ENCODE measurements at regions not wholly inside any gene's neighbourhood (a gene's known extent, or its start where the extent isn't known, plus 50 kb on each side); places are given as distances from the start of the nearest gene placed in this dataset.
"Not testable (repeated sequence)": the region's sequence is repeated elsewhere in the genome, so short reads cannot be mapped to it uniquely, and the experiment has no call there.

DNA sequence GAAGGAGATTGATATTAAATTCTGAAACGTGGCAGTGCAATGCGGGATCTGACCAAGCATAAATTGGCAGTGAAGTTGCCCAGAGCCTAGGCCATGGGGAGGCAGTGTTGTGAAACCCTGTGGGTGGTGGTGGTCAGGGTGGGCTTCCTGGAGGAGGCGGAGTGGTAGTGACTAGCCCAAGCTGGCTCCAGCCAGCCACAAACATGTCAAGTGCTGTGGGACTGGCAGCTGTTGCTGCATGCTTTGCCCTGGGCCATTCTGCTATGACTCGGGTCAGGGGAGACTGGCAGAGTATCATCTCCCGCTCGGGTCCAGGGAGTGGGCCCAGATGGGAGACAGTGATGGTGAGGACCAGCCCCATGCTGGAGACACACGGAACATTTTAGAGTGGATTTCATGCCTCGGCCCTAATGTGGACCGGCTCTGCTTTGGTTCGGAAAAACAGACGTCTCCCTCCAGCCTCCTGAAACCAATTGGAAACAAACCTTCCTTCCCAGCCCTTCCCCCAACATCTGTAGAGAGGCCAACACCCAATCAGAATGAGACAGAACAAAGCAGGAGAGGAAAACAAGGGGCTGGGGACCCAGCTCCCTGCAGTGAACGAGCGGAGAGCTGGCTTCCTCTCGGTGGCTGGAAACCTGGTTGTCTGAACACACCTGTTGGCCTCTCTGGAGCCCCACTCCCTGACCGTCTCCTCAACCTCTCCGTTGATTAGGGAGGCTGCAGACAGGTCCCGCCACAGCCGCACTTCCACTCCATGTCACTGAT, 58.2 kb downstream of the TMEM270 start:
- H3K27ac ChIP-seq (ENCODE audit: low read length): no peak overlapping the region

GRCh38 chr7:73919694-73920375, 58.9 kb downstream of the TMEM270 start:
- Histone ChIP-seq H3K4me3 (ENCODE audit: low read length) (no peak overlapping the region), H3K27me3 (ENCODE audit: control insufficient read depth, insufficient read depth, low read length) (no peaks in the 10 kb centered on the region), H3K9me3 (ENCODE audit: control insufficient read depth, low read depth, low read length) (no peaks in the 10 kb centered on the region), H3K36me3 (ENCODE audit: control insufficient read depth, insufficient read depth, low read length) (no peaks in the 10 kb centered on the region), H3K4me1 (ENCODE audit: control insufficient read depth, insufficient read depth, low read length) (no peaks in the 10 kb centered on the region), H3K27ac (ENCODE audit: low read length) (no peak overlapping the region)
- WGBS (ENCODE audit: insufficient coverage, low lambda C conversion rate): no CpG with 5 or more reads among the region's 9 CpGs
- DNase-seq: no peak

More for the DNA sequence above, 58.2 kb downstream of the TMEM270 start:
- Histone ChIP-seq H3K27me3 (ENCODE audit: control insufficient read depth, insufficient read depth, low read length) (no peaks in the 10 kb centered on the region), H3K4me1 (ENCODE audit: control insufficient read depth, insufficient read depth, low read length) (no peaks in the 10 kb centered on the region), H3K9me3 (ENCODE audit: control insufficient read depth, low read depth, low read length) (no peaks in the 10 kb centered on the region), H3K36me3 (ENCODE audit: control insufficient read depth, insufficient read depth, low read length) (no peaks in the 10 kb centered on the region), H3K4me3 (ENCODE audit: low read length) (no peak overlapping the region)
- no peak for DNase-seq
- no CpG with 5 or more reads among the region's 18 CpGs for WGBS (ENCODE audit: insufficient coverage, low lambda C conversion rate)

- H3K4me3 ChIP-seq (ENCODE audit: low read length): no peak overlapping the region
- H3K27ac ChIP-seq (ENCODE audit: low read length): no peak overlapping the region
- no peaks in the 10 kb centered on the region for H3K9me3 ChIP-seq (ENCODE audit: control insufficient read depth, low read depth, low read length)
- no peaks in the 10 kb centered on the region for H3K4me1 ChIP-seq (ENCODE audit: control insufficient read depth, insufficient read depth, low read length)
- no peak for DNase-seq
- H3K36me3 ChIP-seq (ENCODE audit: control insufficient read depth, insufficient read depth, low read length): no peaks in the 10 kb centered on the region
- no peaks in the 10 kb centered on the region for H3K27me3 ChIP-seq (ENCODE audit: control insufficient read depth, insufficient read depth, low read length)
- WGBS (ENCODE audit: insufficient coverage, low lambda C conversion rate): 93% methylated on average over 3 of the region's 22 CpGs
Measured at GRCh38 chr7:73920406-73921134, 59.6 kb downstream of the TMEM270 start.

DNA sequence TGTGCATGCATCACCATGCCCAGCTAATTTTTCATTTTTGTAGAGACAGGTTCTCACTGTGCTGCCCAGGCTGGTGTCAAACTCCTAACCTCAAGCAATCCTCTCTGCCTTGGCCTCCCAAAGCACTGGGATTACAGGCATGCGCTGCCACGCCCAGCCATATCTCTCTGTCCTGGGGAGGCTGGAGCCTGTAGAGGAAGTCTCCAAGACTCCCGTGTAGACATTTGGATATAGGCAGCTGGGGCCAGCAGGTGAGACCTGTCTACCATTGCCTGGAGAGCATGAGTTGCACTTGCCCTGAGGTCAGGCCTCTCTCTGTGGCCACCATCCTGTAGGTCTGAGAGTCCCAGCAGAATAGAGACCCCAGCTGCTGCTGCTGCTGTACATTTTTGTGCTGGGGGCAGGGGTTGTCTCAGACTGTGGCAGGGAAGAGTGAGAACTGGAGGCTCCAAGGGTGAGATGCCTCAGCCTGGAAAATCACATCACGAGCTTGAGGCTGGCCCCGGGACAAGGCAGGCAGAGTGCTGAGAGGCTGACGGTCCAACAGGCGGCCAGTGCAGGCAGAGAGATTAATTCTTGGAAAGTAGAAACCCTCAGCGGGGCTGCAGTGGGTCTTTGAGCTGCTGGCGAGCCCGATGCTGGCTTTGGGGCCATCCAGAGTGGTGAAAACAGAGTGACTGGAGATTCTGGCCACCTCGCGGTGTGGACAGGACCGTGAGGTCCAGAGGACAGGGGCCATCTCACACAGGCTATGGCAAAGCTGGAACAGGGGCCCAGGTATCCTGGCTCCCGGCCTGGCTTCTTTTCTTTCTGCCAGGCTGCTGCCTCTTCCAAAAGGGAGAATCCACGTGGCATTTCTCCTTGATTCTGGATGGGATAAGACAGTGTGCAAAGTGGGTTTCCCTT, 60.9 kb downstream of the TMEM270 start:
- Histone ChIP-seq H3K27me3 (ENCODE audit: control insufficient read depth, insufficient read depth, low read length) (no peaks in the 10 kb centered on the region), H3K27ac (ENCODE audit: low read length) (no peak overlapping the region), H3K4me1 (ENCODE audit: control insufficient read depth, insufficient read depth, low read length) (no peaks in the 10 kb centered on the region), H3K9me3 (ENCODE audit: control insufficient read depth, low read depth, low read length) (no peaks in the 10 kb centered on the region), H3K36me3 (ENCODE audit: control insufficient read depth, insufficient read depth, low read length) (no peaks in the 10 kb centered on the region), H3K4me3 (ENCODE audit: low read length) (no peak overlapping the region)
- DNase-seq: no peak
- WGBS (ENCODE audit: insufficient coverage, low lambda C conversion rate): no CpG with 5 or more reads among the region's 15 CpGs

DNA sequence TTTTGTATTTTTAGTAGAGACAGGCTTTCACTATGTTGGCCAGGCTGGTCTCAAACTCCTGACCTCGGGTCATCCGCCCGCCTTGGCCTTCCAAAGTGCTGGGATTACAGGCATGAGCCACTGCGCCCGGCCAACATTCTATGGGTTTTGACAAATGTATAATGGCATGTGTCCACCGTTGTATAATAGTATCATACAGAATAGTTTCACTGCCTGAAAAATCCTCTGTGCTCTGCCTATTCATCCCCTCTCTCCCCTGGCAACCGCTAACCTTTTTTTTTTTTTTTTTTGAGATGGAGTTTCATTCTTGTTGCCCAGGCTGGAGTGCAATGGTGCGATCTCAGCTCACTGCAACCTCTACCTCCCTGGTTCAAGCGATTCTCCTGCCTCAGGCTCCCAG, 67.7 kb downstream of the TMEM270 start:
- H3K36me3 ChIP-seq (ENCODE audit: control insufficient read depth, insufficient read depth, low read length); H3K27me3 ChIP-seq (ENCODE audit: control insufficient read depth, insufficient read depth, low read length): not testable (repeated sequence)
- 100% methylated on average over 1 of the region's 9 CpGs for WGBS (ENCODE audit: insufficient coverage, low lambda C conversion rate)

GRCh38 chr7:73931502-73931901, 70.5 kb downstream of the TMEM270 start:
- Histone ChIP-seq H3K27ac (ENCODE audit: low read length) (no peak overlapping the region), H3K9me3 (ENCODE audit: control insufficient read depth, low read depth, low read length) (no peaks in the 10 kb centered on the region), H3K36me3 (ENCODE audit: control insufficient read depth, insufficient read depth, low read length) (no peaks in the 10 kb centered on the region), H3K4me3 (ENCODE audit: low read length) (no peak overlapping the region), H3K27me3 (ENCODE audit: control insufficient read depth, insufficient read depth, low read length) (no peaks in the 10 kb centered on the region), H3K4me1 (ENCODE audit: control insufficient read depth, insufficient read depth, low read length) (no peaks in the 10 kb centered on the region)
- WGBS (ENCODE audit: insufficient coverage, low lambda C conversion rate): 86% methylated on average over 1 of the region's 5 CpGs
- no peak for DNase-seq

More for the DNA sequence above, 67.7 kb downstream of the TMEM270 start:
- not testable (repeated sequence) for H3K4me3 ChIP-seq (ENCODE audit: low read length); H3K4me1 ChIP-seq (ENCODE audit: control insufficient read depth, insufficient read depth, low read length); DNase-seq; H3K9me3 ChIP-seq (ENCODE audit: control insufficient read depth, low read depth, low read length); H3K27ac ChIP-seq (ENCODE audit: low read length)

GRCh38 chr7:73932364-73932763, 71.4 kb downstream of the TMEM270 start:
- Histone ChIP-seq H3K36me3 (ENCODE audit: control insufficient read depth, insufficient read depth, low read length) (no peaks in the 10 kb centered on the region), H3K4me3 (ENCODE audit: low read length) (no peak overlapping the region), H3K4me1 (ENCODE audit: control insufficient read depth, insufficient read depth, low read length) (no peaks in the 10 kb centered on the region), H3K9me3 (ENCODE audit: control insufficient read depth, low read depth, low read length) (no peaks in the 10 kb centered on the region), H3K27ac (ENCODE audit: low read length) (no peak overlapping the region), H3K27me3 (ENCODE audit: control insufficient read depth, insufficient read depth, low read length) (no peaks in the 10 kb centered on the region)
- WGBS (ENCODE audit: insufficient coverage, low lambda C conversion rate): no CpG with 5 or more reads among the region's 4 CpGs
- DNase-seq: no peak

DNA sequence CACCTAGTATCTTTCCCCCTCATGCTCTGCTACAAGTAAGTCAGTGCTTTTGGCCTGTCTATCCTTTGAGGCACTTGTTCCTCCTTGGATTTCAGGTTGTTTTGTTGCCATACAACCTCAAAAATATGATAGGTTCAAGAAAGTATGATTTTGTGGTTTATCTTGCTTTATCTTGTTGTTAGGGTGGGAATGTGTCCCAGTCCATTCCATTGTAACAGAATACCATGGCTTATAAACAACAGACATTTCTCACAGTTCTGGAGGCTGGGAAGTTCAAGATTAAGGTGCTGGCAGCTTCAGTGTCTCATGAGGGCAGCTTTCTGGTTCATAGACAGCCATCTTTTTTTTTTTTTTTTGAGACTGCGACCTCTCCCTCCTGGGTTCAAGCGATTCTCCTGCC, 72.1 kb downstream of the TMEM270 start:
- Histone ChIP-seq H3K9me3 (ENCODE audit: control insufficient read depth, low read depth, low read length) (no peaks in the 10 kb centered on the region), H3K4me1 (ENCODE audit: control insufficient read depth, insufficient read depth, low read length) (no peaks in the 10 kb centered on the region), H3K27ac (ENCODE audit: low read length) (no peak overlapping the region), H3K36me3 (ENCODE audit: control insufficient read depth, insufficient read depth, low read length) (no peaks in the 10 kb centered on the region), H3K27me3 (ENCODE audit: control insufficient read depth, insufficient read depth, low read length) (no peaks in the 10 kb centered on the region), H3K4me3 (ENCODE audit: low read length) (no peak overlapping the region)
- WGBS (ENCODE audit: insufficient coverage, low lambda C conversion rate): no CpG with 5 or more reads among the region's 2 CpGs
- DNase-seq: no peak

- no peaks in the 10 kb centered on the region for H3K4me1 ChIP-seq (ENCODE audit: control insufficient read depth, insufficient read depth, low read length)
- H3K27me3 ChIP-seq (ENCODE audit: control insufficient read depth, insufficient read depth, low read length): no peaks in the 10 kb centered on the region
- no peak overlapping the region for H3K4me3 ChIP-seq (ENCODE audit: low read length)
- H3K27ac ChIP-seq (ENCODE audit: low read length): no peak overlapping the region
- no peaks in the 10 kb centered on the region for H3K36me3 ChIP-seq (ENCODE audit: control insufficient read depth, insufficient read depth, low read length)
- no peak for DNase-seq
- H3K9me3 ChIP-seq (ENCODE audit: control insufficient read depth, low read depth, low read length): peaks cover 3% of the 10 kb centered on the region
- WGBS (ENCODE audit: insufficient coverage, low lambda C conversion rate): 50% methylated on average over 1 of the region's 4 CpGs
Measured at GRCh38 chr7:73936967-73937366, 76.0 kb downstream of the TMEM270 start.

DNA sequence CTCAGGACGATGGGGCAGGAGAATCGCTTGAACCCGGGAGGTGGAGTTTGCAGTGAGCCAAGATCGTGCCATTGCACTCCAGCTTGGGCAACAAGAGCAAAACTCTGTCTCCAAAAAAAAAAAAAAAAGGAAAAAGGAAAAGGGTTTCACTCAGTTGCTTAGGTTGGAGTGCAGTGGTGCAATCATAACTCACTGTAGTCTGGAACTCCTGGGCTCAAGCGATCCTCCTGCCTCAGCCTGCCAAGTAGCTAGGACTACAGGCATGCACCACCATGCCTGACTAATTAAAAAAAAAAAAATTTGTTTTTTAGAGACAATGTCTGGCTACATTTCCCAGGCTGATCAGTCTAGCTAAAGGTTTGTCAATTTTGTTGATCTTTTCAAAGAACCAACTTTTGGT, 76.7 kb downstream of the TMEM270 start:
- H3K27me3 ChIP-seq (ENCODE audit: control insufficient read depth, insufficient read depth, low read length); H3K27ac ChIP-seq (ENCODE audit: low read length); H3K9me3 ChIP-seq (ENCODE audit: control insufficient read depth, low read depth, low read length); H3K4me1 ChIP-seq (ENCODE audit: control insufficient read depth, insufficient read depth, low read length); DNase-seq; H3K36me3 ChIP-seq (ENCODE audit: control insufficient read depth, insufficient read depth, low read length); H3K4me3 ChIP-seq (ENCODE audit: low read length): not testable (repeated sequence)
- WGBS (ENCODE audit: insufficient coverage, low lambda C conversion rate): no CpG with 5 or more reads among the region's 5 CpGs

Measured in large intestine (tissue), 3 donors.